ENCODE measurements at regions not wholly inside any gene's neighbourhood (a gene's known extent, or its start where the extent isn't known, plus 50 kb on each side); places are given as distances from the start of the nearest gene placed in this dataset.

DNA sequence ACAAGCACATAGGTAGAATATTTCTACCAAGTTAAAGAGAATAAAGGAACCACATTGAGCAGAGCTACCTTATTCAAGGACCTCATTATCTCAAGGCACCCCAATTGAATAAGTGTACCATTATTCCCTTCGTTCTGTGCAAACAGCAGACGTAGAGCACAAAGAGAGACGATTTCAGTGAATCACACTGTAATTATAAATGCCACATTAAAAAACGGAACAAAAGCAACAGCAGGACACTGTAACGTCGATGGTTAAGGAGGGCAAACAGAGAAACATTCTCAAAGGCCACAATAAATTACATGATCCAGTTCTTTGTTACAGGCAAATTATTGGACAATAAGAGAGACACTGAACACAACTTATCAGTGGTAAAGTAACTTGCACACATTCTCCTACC is 644.1 kb upstream of the TENM3 start:
- no peak for TF ChIP-seq EZH2 (IDR thresholded peaks at IDR 0.05; ENCODE audit: borderline replicate concordance, low read depth, low read length, severe bottlenecking)
- TF ChIP-seq, protein P1, sequence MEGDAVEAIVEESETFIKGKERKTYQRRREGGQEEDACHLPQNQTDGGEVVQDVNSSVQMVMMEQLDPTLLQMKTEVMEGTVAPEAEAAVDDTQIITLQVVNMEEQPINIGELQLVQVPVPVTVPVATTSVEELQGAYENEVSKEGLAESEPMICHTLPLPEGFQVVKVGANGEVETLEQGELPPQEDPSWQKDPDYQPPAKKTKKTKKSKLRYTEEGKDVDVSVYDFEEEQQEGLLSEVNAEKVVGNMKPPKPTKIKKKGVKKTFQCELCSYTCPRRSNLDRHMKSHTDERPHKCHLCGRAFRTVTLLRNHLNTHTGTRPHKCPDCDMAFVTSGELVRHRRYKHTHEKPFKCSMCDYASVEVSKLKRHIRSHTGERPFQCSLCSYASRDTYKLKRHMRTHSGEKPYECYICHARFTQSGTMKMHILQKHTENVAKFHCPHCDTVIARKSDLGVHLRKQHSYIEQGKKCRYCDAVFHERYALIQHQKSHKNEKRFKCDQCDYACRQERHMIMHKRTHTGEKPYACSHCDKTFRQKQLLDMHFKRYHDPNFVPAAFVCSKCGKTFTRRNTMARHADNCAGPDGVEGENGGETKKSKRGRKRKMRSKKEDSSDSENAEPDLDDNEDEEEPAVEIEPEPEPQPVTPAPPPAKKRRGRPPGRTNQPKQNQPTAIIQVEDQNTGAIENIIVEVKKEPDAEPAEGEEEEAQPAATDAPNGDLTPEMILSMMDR (IDR thresholded peaks at IDR 0.05; ENCODE audit: borderline replicate concordance, extremely low read depth, low read length, poor library complexity, severe bottlenecking) = no peak
